Activated CD4-positive, alpha-beta T cell treated with anti-CD3 and anti-CD28 coated beads for 24 hours (primary cell): ENCODE measurements at regions not wholly inside any gene's neighbourhood (a gene's known extent, or its start where the extent isn't known, plus 50 kb on each side); places are given as distances from the start of the nearest gene placed in this dataset.
"Not testable (repeated sequence)": the region's sequence is repeated elsewhere in the genome, so short reads cannot be mapped to it uniquely, and the experiment has no call there.

Experiments used
- DNase-seq, 2 donors: peaks; one replicate each; pipeline ENCODE4 v3.0.0-alpha.2; 2020; ENCODE audit warnings: low read depth in 2 of 2

DNA sequence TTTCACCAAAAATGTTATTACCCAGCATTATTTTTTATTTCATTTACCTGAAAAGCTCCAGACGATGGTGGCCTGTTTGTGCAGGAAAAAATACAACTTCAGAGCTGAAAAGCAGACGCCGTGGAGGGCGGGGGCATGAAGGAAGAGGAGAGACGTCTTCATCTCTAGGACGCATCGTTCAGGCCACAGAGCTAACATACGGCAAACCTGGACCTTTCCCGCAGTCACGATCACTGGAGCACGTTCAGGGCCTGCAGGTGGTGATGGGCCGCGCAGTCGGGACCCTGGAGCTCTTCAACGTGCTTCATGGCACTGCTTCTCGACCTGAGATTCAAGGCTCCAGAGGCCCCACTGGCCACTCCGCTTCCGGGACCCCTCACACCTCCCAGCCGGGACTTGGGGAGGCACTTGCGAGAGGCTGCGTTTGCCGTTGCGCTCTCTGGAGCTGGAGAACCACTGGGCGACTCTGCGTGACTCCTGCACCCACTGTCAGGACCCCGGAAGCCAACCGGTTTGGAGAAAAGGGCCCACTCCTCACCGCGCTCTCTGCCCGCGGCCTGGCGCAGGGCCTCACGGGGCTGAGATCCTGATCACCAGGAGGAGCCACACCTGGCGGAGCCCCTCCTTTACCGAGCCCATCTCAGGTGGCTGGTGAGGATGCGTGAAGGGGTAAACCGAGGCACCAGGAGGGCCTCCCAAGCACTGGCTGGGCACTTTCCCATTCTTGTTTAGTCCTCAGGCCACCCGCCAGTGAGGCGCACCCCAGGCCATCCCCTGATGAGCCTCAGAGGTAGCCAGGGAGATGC is 164.4 kb upstream of the AFDN start:
- no peak for DNase-seq

DNA sequence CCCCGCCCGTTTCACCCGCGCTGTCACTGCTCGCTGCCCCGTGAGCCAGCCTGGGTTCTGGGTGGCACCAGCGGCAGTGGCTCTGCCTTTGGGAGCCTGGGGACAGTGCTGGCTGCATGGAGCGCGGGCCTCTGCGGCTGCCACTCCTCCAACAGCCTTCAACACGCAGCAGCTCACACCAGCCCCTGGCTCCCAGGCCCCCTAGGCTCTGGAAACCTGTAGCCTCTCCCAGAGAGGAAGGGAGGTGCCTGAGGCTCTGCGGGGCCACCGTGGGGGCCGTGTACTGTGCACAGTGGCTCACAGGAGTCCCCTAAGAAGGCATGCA is 163.9 kb upstream of the AFDN start:
- no peak for DNase-seq

DNA sequence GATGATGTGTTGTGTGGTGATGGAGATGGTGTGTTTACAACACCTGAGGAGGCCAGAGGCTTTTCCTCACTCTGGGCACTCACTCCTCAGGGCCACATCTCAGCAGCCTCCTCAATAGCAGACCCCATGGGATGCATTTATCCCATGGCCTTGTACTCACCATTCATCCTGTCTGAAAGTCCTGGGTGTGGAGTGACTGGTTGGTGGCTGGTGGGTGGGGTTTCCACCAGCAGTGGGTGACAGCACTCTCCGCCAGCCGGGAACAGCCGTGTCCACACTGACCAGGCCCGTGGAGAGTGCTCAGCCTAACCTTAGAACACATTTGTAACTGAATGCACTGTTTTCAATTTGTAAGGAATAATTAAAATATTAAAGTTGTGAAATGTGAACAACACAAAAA is 163.4 kb upstream of the AFDN start:
- no peak for DNase-seq

DNA sequence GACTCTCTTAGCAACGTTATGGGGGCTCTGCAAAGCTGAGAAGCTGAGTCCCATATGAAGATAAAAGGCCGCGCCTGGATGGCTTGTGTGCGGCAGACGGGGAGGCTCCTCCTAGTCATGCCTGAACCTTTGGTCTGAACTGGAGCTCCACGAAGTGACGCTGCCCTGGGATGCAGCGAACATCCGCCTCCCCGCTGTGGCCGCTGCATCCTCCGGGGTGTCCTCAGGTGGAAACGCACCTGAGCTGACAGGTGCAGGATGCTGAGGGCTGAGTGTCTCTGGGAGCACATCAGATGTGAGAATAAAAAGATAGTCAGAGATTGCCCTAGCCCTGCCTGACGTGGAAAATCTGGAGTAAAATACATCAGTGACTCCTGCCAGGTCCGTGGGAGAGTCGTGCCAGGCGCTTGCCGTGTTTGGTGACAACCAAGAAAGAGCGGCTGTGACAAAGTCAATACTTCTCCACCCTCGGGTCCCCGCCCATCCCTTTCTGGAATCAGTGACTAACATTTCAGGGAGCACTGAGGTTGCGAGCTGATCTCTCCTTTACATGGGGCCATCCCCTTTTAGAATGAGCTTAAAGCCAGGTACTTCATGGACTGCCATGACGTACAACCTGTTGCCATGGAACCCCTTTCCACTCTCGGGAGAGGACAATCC is 162.8 kb upstream of the AFDN start:
- no peak for DNase-seq

DNA sequence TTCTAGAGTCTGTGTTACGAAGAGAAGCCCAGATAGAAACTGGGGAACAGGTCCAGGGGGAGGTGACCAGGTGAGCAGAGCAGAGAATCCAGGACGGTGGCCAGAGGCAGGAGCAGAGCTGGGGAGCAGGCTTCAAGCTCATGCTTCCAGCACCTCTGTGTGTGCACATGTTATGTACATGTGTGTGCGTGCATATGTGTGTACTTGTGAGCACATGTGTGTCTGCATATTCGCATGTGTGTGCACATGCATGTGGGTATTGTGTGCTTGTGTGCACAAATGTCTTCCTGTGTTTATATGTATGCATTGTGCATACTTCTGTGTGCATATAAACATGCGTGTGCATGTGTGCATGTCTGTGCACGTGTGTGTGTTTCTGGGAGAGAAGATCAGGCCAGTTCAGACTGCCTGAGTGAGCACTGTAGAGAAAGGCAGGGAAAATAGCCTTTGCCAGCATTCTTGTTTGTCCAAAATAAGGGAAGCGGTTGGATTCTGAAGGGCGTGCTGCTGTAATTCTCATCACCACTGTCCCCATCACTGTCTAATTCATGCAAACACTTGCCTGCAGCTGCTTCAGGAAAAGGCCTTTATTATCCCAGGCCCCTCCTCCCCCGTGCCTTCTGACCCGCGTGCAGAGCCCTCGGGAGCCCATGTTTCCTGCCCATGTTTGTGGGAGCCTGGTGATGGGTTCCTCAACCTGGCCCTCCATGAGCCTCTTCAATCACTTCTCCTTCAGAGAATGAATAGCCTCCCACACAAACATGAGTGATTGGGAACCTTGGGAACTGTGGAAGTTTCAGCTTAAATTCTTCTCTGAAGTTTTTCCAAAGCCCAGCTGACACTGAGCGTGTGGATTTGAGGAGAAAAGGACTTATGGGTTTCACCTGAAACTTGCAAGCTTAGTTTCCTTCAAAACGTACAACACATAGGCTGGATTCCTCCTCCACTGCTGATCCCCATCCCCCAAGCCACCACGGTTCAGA is 161.7 kb upstream of the AFDN start:
- DNase-seq = no peak

DNA sequence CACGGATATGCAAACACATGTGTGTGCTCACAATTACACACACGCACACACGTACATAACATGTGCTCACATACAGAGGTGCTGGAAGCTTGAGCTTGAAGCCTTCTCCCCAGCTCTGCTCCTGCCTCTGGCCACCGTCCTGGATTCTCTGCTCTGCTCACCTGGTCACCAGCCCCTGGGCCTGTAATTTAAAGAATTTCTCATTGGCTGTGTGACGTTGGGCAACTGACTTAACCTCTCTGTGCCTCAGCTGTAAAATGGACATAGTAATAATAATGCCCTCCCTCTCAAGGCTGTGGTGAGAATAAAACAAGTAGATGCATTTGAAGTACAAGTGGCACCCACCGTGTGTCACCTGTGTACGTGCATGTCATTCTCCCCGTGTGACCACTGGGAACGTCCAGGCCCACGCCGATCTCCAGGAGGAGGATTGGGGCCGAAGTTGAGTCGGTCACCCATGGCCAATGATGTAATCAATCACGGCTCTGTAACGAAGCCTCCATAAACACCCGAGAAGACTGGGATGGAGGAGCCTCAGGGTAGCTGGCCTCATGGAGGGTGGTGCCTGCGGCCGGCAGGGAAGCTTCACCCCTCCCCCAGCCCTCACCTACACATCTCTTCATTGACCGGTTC is 160.9 kb upstream of the AFDN start:
- no peak for DNase-seq

DNA sequence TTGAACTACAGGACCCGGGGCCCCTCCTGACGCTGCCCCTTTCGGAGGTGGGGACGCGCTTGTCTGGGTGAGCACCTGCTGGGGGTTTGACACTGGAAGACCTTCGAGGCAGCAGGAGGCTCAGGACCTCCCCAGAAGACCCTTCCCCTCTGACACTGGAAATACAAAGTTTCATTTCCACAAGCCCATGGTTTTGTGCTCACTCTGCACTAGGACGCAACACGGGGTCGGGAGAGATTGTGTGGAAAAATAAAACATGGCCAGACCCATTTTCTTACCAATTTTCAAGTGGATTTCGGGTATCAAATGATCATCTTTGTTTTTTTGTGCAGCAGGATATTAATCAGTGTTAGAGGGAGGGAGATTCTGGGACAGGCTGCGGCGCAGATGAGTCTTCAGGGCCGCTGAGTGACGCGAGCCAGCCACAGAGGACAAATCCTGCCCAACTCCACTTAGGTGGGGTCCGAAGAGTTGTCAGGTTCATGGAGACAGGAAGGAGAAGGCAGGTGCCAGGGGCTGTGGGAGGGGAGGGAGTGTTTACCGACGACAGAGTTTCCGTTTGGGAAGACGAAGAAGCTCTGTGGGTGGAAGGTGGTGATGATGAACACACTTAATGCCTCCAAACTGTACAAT is 160.0 kb upstream of the AFDN start:
- no peak for DNase-seq

DNA sequence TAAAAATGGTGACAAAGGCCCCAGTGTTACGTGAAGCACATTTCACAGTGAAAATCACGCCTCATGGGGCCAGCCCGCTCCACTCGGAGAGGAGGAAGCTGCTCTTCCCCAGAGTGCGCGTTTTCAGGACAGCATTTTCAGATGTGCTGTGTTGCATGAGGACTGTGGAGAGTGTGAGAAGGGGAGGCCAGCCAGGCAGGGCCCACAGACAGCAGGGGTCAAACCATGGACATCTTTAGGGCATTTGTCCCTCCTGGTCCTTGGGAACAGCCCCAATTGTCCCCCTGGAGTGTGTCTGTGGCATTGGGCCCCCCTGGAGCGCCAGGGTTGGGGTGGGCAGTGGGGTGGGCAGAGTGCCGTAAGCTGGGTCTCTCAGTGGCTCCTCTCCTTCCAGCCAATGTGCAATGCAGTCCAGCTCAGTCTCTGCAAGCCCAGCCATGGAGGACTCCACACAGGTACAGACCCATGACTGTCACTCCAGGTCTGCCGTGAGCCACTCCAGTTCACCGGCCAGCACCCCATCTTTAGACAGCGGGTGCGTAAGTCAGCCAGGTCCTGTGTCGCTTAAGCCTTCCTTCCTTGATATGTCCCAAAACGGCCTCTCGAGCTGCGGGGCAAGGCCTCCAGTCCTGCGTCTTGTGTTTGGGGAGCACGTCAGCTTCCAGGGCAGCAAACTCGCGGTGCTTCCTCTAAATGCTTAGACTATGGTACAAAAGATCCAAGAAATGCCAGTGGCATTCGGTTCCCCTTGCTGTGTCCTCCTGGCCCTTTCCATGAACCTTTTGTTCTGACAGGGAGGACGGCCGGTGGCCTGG is 159.3 kb upstream of the AFDN start:
- no peak for DNase-seq

DNA sequence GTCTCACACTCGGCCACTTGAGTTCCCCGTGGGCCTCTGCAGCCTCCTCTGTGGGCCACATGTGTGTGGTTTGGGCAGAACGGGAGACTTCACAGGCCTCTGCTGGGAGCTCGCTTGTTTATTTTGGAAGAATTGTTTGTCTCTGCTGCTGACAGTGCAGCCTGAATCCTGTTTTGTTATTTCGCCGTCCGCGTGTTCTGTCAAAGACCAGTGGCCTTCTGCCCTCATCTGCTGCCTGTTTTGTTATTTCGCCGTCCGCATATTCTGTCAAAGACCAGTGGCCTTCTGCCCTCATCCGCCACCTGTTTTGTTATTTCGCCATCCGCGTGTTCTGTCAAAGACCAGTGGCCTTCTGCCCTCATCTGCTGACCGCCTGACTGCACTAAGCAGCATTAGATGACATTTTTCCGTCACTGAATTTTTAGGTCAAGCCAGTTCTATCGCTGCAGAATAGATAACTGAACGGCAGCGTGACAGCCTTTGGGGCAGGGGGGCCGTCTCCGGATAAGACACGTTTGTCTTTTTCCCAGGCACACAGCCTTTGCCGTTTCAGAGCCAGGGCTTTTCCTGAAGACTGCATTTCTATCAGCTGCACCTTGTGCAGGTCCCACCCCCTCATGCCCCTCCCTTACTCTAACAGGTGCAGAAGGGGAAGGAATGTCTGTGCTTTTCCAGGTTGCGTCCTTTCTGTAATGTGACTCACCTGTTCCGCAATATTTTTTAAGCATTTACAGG is 158.5 kb upstream of the AFDN start:
- no peak for DNase-seq

DNA sequence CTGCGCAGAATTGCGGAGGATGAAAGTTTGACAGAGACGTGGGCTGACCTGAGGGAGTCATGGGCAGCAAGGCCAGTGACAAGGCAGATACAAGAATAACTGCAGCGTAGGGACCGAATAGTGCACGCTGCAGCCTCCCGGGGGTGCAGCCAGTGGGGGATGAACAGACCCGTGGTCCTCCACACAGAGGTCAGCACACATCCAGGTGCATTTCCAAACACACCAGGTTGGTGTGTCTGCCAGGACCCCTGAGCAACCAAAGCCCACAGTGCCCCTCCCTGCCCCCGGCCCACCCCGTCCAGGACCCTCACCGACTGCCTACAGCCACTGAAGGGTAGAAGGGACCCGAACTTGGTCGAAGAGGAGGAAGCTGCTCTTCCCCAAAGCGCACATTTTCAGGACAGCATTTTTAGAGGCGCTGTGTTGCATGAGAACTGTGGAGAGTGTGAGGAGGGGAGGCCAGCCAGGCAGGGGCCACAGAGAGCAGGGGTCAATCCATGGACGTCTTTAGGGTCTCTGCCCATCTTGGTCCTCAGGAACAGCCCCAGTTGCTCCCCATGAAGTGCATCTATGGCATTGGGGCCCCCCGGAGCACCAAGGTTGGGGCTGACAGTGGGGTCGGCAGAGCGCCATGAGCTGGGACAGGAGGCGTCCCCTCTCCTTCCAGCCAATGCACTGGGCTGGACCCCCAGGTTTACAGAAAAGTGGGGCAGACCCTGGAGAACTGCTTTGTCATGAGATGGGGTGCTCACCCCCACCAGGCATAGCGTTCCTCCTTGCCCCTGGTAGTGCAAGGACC is 157.8 kb upstream of the AFDN start:
- no peak for DNase-seq

DNA sequence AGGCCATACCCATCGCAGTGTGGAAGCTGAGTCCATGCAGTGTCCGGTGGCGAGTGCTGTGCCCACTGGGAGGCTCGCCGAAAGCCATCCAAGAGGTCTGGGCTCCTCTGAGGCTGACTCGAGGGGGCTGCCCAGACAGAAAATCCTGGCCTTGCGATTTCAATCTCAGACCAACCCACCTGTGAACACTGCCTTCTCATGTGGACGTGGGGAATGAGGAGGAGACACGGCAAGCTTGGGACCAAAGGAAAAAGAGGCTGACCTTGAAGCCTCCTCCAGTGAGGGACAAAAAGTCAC is 157.2 kb upstream of the AFDN start:
- DNase-seq = no peak

DNA sequence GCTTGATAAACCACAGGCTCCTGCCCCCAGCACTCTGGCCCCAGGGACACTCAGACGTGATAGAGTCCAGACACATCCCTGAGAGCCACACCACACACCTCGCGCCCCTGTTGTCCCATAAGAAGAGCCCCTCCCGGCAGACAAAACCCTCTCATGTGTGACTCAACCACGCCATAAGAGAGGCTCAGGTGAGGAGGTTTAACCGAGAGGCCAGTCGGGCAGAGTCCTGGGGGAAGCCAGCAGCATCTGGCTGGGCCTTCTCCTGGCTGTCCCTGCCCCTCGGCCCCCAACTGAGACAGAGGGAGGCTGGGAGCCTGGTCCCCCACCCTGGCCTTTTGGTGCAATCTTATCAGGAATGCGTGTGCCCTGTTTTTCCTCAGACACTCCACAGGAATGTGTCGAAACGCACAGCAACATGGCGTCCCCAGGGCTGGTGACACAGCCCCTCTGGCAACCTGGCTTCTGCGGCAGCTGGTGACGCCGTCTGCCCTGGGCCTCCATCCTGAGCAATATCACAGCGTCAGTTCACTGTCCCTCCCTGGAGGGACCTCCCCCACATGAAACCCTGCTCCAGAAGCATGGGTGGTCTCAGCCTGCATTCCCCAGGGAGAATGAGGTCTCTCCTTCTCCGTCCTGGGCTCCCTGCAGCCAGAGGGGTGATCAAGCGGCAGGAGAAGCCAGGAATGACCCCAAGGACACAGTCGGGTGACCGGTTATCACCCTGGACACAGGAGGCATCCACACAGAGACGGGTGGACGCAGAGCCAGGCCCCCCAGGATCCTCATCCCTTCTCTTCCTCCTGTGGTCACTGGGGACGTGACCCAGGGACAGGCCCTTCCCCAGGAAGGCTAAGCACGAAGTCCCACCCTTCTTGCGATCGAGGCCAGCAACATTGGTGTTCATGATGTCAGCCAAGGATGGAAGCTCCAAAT is 156.6 kb upstream of the AFDN start:
- DNase-seq = no peak

DNA sequence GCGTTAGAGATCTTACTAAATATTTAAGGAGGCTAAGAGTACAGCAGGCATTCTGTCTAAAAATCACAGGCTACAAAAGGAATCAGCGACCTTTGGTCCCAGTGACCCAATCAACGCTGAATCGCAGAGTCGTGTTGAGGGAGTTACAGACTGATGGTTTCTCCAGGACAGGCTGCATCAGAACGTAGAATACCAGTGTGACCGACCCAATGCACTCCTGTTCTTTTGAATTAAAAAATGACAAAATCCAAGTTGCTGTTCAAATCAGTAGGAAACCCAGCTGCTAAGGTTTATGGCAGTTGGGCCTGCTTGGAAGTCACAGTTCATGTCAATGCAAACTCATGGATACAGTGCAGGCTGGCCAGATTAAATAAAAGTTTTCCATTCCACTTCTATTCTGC is 155.8 kb upstream of the AFDN start:
- DNase-seq = no peak

DNA sequence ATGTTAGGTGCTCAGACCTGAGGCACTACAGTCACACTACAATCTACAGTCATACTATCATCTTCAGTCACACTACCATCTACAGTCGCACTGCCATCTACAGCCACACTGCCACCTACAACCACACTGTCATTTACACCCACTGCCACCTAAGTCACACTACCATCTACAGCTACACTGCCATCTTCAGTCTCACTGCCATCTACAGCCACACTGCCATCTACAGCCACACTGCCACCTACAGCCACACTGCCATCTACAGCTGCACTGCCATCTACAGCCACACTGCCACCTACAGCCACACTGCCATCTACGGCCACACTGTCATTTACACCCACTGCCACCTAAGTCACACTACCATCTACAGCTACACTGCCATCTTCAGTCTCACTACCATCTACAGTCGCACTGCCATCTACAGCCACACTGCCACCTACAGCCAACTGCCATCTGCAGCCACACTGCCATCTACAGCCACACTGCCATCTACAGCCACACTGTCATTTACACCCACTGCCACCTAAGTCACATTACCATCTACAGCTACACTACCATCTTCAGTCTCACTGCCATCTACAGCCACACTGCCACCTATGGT is 155.2 kb upstream of the AFDN start:
- not testable (repeated sequence) for DNase-seq

DNA sequence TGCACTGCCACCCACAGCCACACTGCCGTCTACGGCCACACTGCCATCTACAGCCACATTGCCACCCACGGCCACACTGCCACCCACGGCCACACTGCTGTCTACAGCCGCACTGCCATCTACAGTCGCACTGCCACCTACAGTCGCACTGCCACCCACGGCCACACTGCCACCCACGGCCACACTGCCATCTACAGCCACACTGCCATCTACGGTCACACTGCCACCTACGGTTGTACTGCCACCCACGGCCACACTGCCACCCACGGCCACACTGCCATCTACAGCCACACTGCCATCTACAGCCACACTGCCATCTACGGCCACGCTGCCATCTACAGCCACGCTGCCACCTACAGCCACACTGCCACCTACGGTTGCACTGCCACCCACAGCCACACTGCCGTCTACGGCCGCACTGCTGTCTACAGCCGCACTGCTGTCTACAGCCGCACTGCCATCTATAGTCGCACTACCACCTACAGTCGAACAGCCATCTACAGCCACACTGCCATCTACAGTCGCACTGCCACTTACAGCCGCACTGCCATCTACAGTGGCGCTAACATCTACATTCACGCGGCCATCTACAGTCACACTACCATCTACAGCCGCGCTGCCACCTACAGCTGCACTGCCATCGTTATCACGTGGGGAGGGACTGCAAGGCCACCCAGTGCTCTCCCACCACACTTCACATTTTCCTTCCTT is 154.6 kb upstream of the AFDN start:
- DNase-seq = no peak

DNA sequence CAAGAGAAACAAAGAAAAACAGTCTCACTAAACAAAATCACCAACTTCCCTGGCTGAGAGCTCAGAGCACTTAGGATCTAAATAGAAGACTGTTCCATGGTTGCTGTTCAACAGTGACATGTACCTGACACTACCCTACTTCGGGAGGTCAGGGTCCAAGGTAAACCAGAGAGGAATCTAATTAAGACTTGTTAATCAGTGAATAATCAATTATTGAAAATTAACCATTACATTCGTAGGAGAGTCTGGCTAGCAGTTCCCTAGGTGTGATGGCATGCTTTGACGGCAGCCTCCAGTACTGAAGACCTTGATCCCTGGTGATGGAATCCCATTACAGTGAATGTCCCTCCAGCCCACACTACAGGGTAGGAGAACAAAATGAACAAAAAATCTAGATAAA is 154.0 kb upstream of the AFDN start:
- no peak for DNase-seq

DNA sequence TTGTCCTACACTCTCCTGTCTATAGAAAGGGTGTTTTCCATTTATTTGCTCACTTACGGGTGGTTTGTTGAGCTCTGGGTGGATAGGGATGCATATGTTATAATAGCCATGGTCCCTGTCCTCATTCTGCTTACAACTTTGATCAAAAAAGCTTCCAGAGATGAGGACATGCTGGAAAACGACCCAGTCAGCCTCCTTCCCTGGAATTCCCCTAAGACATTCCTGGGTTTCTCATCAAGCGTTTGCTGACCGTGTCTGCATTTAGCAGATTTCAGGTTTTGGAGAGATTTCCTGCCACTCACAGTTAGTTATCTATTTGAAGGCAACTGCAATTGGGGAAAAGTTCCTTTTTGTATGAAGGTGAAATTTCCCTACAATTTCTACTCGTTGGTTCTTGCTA is 152.8 kb upstream of the AFDN start:
- DNase-seq = no peak
